HEK293T (cell line): ENCODE measurements at regions not wholly inside any gene's neighbourhood (a gene's known extent, or its start where the extent isn't known, plus 50 kb on each side); places are given as distances from the start of the nearest gene placed in this dataset.

Experiments used
- CTCF ChIA-PET: fragments of 350-600 bp; formaldehyde crosslinking; extraction: SDS; loops from one replicate; lab custom pipeline; 2021; ENCODE audit warnings: antibody characterized with exemption, inconsistent platforms; lab: Yijun Ruan, JAX
- POLR2A ChIA-PET: fragments of 350-600 bp; formaldehyde crosslinking; extraction: SDS; loops from one replicate; lab custom pipeline; 2020; ENCODE audit warnings: antibody characterized with exemption, inconsistent platforms; lab: Yijun Ruan, JAX
- DNase-seq: peaks from one replicate; pipeline ENCODE4 v3.0.0; 2012; ENCODE audit warnings: mixed read lengths; ENCODE audit errors: extremely low spot score
- ARNT ChIP-seq: fragments of 450-650 bp; IDR thresholded peaks from 2 replicates; pipeline ENCODE4 v1.6.1; 2017; ENCODE audit warnings: mild to moderate bottlenecking
- BHLHE40 ChIP-seq: fragments of 450-650 bp; IDR thresholded peaks from 2 replicates; pipeline ENCODE4 v1.6.1; 2016; ENCODE audit warnings: mild to moderate bottlenecking, moderate library complexity, borderline replicate concordance
- CTBP1 ChIP-seq: fragments of 450-650 bp; IDR thresholded peaks from 2 replicates; pipeline ENCODE4 v1.6.1; 2016; ENCODE audit warnings: borderline replicate concordance
- ELF4 ChIP-seq: fragments of 450-650 bp; IDR thresholded peaks from 2 replicates; pipeline ENCODE4 v1.6.1; 2017; ENCODE audit warnings: antibody characterized with exemption
- FOXA1 ChIP-seq: fragments of 450-650 bp; IDR thresholded peaks from 2 replicates; pipeline ENCODE4 v1.6.1; 2016; ENCODE audit warnings: mild to moderate bottlenecking
- FOXK2 ChIP-seq: fragments of 450-650 bp; IDR thresholded peaks from 2 replicates; pipeline ENCODE4 v1.6.1; 2016; ENCODE audit warnings: mild to moderate bottlenecking
- FOXM1 ChIP-seq: fragments of 450-650 bp; IDR thresholded peaks from 2 replicates; pipeline ENCODE4 v1.6.1; 2017; ENCODE audit warnings: mild to moderate bottlenecking, borderline replicate concordance
- HDGF ChIP-seq: fragments of 450-650 bp; IDR thresholded peaks from 2 replicates; pipeline ENCODE4 v1.6.1; 2017; ENCODE audit warnings: antibody characterized with exemption, borderline replicate concordance
- L3MBTL2 ChIP-seq: fragments of 450-650 bp; conservative IDR thresholded peaks from 2 replicates; pipeline ENCODE4 v1.6.1; 2016; ENCODE audit warnings: mild to moderate bottlenecking
- LEF1 ChIP-seq: fragments of 450-650 bp; IDR thresholded peaks from 2 replicates; pipeline ENCODE4 v1.6.1; 2017; ENCODE audit warnings: mild to moderate bottlenecking, borderline replicate concordance
- NFRKB ChIP-seq: fragments of 450-650 bp; IDR thresholded peaks from 2 replicates; pipeline ENCODE4 v1.6.1; 2016; ENCODE audit warnings: mild to moderate bottlenecking, moderate library complexity
- SP1 ChIP-seq: fragments of 450-650 bp; IDR thresholded peaks from 2 replicates; pipeline ENCODE4 v1.6.1; 2017
- SUZ12 ChIP-seq: fragments of 450-650 bp; IDR thresholded peaks from 2 replicates; pipeline ENCODE4 v1.6.1; 2016; ENCODE audit warnings: mild to moderate bottlenecking
- TARDBP ChIP-seq: fragments of 450-650 bp; IDR thresholded peaks from 2 replicates; pipeline ENCODE4 v1.6.1; 2016
- ZNF384 ChIP-seq: fragments of 450-650 bp; IDR thresholded peaks from 2 replicates; pipeline ENCODE4 v1.6.1; 2016
- TF ChIP-seq, protein P1 (sequence below): fragments of 450-650 bp; IDR thresholded peaks from 2 replicates; pipeline ENCODE4 v1.6.1; 2016

- ChIA-PET POLR2A (no interaction called here), CTCF (interaction anchor here (0.7 kb wide), 2 partner anchors 47 to 143 kb away, joined by 3 read pairs; no protein-coding TSS in a partner anchor)
- no peak for DNase-seq
Measured at GRCh38 chr4:185895351-185895750, 83.4 kb upstream of the SORBS2 start.

GRCh38 chr4:185895866-185896265 lies 83.9 kb upstream of the SORBS2 start:
- no peak for DNase-seq
- CTCF ChIA-PET: no interaction called here

More at GRCh38 chr4:185895351-185895750, 83.4 kb upstream of the SORBS2 start:
- TF ChIP-seq FOXM1: no peak
- no peak for TF ChIP-seq FOXA1

DNA sequence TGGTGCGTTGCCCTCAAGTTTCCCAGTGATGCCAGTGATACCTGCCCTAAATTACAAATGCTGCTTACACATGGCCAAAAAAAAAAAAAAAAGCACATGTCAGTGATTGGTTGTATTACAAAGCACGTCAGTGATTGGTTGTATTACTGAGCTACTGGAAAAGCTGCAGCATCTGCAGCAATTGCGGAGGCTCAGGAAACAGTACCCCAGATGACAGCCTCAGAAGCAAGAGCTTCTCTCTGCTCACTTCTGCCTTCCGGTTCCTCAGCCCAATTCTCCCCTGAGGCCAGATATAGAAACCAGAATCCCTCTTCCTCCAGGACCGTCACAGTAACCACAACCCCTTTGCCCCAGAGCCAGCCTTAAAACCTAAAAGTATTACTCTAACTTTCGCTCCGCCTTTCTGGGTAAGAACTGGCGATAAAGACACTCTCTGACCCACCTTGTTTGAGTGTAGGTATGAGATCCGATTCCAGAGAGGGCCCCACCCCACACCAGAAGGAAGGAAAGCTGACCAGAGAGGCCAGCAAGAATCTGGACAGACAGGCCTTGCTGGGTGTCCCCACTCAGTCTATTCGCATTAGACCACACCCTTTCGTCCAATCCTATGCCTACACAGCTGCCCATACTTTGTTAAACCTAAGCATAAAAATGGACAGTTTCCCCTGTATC lies 85.0 kb upstream of the SORBS2 start:
- DNase-seq: no peak
- ChIA-PET POLR2A (interaction anchor here (0.6 kb wide), 1 partner anchor 178 kb away, joined by 3 read pairs; no protein-coding TSS in a partner anchor), CTCF (interaction anchor here (0.6 to 0.7 kb wide), 3 partner anchors 20 to 1406 kb away, joined by 3 to 5 read pairs (median 3); no protein-coding TSS in a partner anchor)
- TF ChIP-seq HDGF (no peak), FOXK2 (no peak), SUZ12 (no peak), ARNT (no peak), CTBP1 (no peak), L3MBTL2 (no peak), LEF1 (no peak), TARDBP (no peak), SP1 (no peak), NFRKB (no peak), BHLHE40 (no peak), FOXM1 (no peak), ELF4 (no peak), ZNF384 (no peak), FOXA1 (no peak)
- TF ChIP-seq, protein P1, sequence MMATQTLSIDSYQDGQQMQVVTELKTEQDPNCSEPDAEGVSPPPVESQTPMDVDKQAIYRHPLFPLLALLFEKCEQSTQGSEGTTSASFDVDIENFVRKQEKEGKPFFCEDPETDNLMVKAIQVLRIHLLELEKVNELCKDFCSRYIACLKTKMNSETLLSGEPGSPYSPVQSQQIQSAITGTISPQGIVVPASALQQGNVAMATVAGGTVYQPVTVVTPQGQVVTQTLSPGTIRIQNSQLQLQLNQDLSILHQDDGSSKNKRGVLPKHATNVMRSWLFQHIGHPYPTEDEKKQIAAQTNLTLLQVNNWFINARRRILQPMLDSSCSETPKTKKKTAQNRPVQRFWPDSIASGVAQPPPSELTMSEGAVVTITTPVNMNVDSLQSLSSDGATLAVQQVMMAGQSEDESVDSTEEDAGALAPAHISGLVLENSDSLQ: no peak

More at GRCh38 chr4:185895866-185896265, 83.9 kb upstream of the SORBS2 start:
- POLR2A ChIA-PET: no interaction called here
- TF ChIP-seq NFRKB: no peak

DNA sequence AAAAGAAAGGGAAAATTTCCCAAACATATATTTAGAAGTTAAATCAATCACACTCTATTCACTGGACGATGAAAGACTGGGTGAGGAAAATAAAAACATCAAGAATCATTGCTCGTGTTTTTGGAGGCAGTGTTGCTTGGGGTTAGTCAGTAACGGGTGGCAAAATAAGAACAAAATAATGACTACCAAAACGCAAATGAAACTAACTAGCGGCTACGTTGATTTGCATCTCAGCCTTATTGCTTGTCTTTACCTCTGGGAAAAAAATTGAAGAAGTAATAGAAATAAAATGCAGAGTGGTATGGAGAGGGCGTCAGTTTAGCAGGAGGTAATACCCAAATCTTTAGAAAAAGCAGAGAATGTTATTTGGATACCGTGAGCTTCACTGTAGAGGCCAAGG lies 86.4 kb upstream of the SORBS2 start:
- DNase-seq: no peak
- TF ChIP-seq BHLHE40: no peak
- POLR2A ChIA-PET: no interaction called here
- CTCF ChIA-PET: interaction anchor here (0.7 kb wide), 1 partner anchor 15 kb away, joined by 3 read pairs; no protein-coding TSS in a partner anchor

GRCh38 chr4:185899833-185900232 lies 87.8 kb upstream of the SORBS2 start:
- POLR2A ChIA-PET: no interaction called here
- no peak for DNase-seq
- CTCF ChIA-PET: interaction anchor here (0.9 kb wide), 1 partner anchor 122 kb away, joined by 3 read pairs; no protein-coding TSS in a partner anchor

GRCh38 chr4:185902654-185903053 lies 90.7 kb upstream of the SORBS2 start:
- DNase-seq: no peak
- ChIA-PET CTCF (interaction anchor here (0.6 kb wide), 3 partner anchors 21 to 68 kb away, joined by 3 to 4 read pairs (median 3); no protein-coding TSS in a partner anchor), POLR2A (interaction anchor here (0.9 to 1.0 kb wide), 2 partner anchors 18 to 63 kb away, joined by 3 read pairs; no protein-coding TSS in a partner anchor)
- TF ChIP-seq FOXA1: no peak
- TF ChIP-seq ZNF384: no peak
- TF ChIP-seq CTBP1: no peak
- no peak for TF ChIP-seq HDGF
- no peak for TF ChIP-seq BHLHE40
- no peak for TF ChIP-seq NFRKB
- TF ChIP-seq L3MBTL2: no peak
- TF ChIP-seq ELF4: no peak

More at GRCh38 chr4:185899833-185900232, 87.8 kb upstream of the SORBS2 start:
- TF ChIP-seq ELF4 (no peak), LEF1 (no peak), FOXA1 (no peak), FOXK2 (no peak), BHLHE40 (no peak), SUZ12 (no peak), L3MBTL2 (no peak), FOXM1 (no peak), HDGF (no peak), SP1 (no peak), CTBP1 (no peak), NFRKB (no peak), TARDBP (no peak), ZNF384 (no peak), ARNT (no peak)
- TF ChIP-seq, protein P1: no peak

DNA sequence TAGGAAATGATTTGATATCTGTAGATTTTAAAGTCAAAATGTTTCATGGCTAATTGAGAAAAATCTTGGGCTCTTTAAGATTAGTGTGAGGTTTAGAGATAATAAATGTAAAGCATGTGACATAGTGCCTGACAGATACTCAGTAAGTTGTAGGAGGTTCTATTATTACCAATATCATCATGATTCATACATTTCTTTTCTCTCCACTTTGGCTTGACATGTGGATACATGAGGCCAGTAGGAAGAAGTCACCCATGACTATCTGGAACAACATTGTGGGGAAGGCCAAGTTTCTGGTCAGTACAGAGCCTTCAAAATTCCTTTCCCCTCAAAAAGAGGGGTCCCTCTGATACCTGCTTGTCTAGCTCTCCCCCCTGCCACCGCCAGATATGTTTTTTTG lies 91.2 kb upstream of the SORBS2 start:
- ChIA-PET CTCF (interaction anchor here (0.6 kb wide), 3 partner anchors 21 to 68 kb away, joined by 3 to 4 read pairs (median 3); no protein-coding TSS in a partner anchor), POLR2A (interaction anchor here (0.9 to 1.0 kb wide), 2 partner anchors 18 to 64 kb away, joined by 3 read pairs; no protein-coding TSS in a partner anchor)
- no peak for DNase-seq
- TF ChIP-seq L3MBTL2 (no peak), FOXK2 (no peak), ELF4 (no peak), LEF1 (no peak), ZNF384 (no peak), FOXA1 (no peak), NFRKB (no peak), CTBP1 (no peak), SUZ12 (no peak), FOXM1 (no peak), HDGF (no peak)
- TF ChIP-seq, protein P1: no peak
